ENCODE measurements at regions not wholly inside any gene's neighbourhood (a gene's known extent, or its start where the extent isn't known, plus 50 kb on each side); places are given as distances from the start of the nearest gene placed in this dataset.

- TF ChIP-seq CTCF (conservative IDR thresholded peaks at IDR 0.05; ENCODE audit: low read depth, low read length): no peak
- Histone ChIP-seq H3K4me3 (IDR thresholded peaks at IDR 0.05; ENCODE audit: insufficient read depth, low read depth, low read length) (no peak overlapping the region), H4K20me1 (ENCODE audit: insufficient read depth) (no peaks in the 10 kb centered on the region), H3K9ac (no peak overlapping the region), H2AFZ (ENCODE audit: low read depth) (no peak overlapping the region), H3K27ac (no peak overlapping the region), H3K36me3 (ENCODE audit: insufficient read depth) (no peaks in the 10 kb centered on the region), H3K4me2 (no peak overlapping the region), H3K27me3 (ENCODE audit: insufficient read depth, low read depth) (no peaks in the 10 kb centered on the region), H3K4me1 (ENCODE audit: low read depth, poor library complexity, severe bottlenecking) (no peaks in the 10 kb centered on the region), H3K79me2 (ENCODE audit: insufficient read depth, low read depth) (no peaks in the 10 kb centered on the region)
Measured at GRCh38 chr4:45102716-45103115, 376.4 kb upstream of the GNPDA2 start.

- H3K27ac ChIP-seq: no peak overlapping the region
- no peak overlapping the region for H3K4me2 ChIP-seq
- H2AFZ ChIP-seq (ENCODE audit: low read depth): no peak overlapping the region
Measured at GRCh38 chr4:45100956-45101818, 374.8 kb upstream of the GNPDA2 start.

GRCh38 chr4:45099471-45099870, 373.1 kb upstream of the GNPDA2 start:
- no peaks in the 10 kb centered on the region for H3K36me3 ChIP-seq (ENCODE audit: insufficient read depth)
- H3K79me2 ChIP-seq (ENCODE audit: insufficient read depth, low read depth): no peaks in the 10 kb centered on the region
- no peaks in the 10 kb centered on the region for H4K20me1 ChIP-seq (ENCODE audit: insufficient read depth)
- no peaks in the 10 kb centered on the region for H3K27me3 ChIP-seq (ENCODE audit: insufficient read depth, low read depth)
- H2AFZ ChIP-seq (ENCODE audit: low read depth): no peak overlapping the region
- H3K4me3 ChIP-seq (IDR thresholded peaks at IDR 0.05; ENCODE audit: insufficient read depth, low read depth, low read length): no peak overlapping the region
- no peaks in the 10 kb centered on the region for H3K4me1 ChIP-seq (ENCODE audit: low read depth, poor library complexity, severe bottlenecking)
- no peak for TF ChIP-seq CTCF (conservative IDR thresholded peaks at IDR 0.05; ENCODE audit: low read depth, low read length)
- H3K4me2 ChIP-seq: no peak overlapping the region
- no peak overlapping the region for H3K27ac ChIP-seq
- H3K9ac ChIP-seq: no peak overlapping the region

More at GRCh38 chr4:45100956-45101818, 374.8 kb upstream of the GNPDA2 start:
- H3K4me3 ChIP-seq (IDR thresholded peaks at IDR 0.05; ENCODE audit: insufficient read depth, low read depth, low read length): no peak overlapping the region
- H4K20me1 ChIP-seq (ENCODE audit: insufficient read depth): no peaks in the 10 kb centered on the region
- H3K9ac ChIP-seq: no peak overlapping the region
- H3K79me2 ChIP-seq (ENCODE audit: insufficient read depth, low read depth): no peaks in the 10 kb centered on the region
- TF ChIP-seq CTCF (conservative IDR thresholded peaks at IDR 0.05; ENCODE audit: low read depth, low read length): no peak
- no peaks in the 10 kb centered on the region for H3K36me3 ChIP-seq (ENCODE audit: insufficient read depth)
- no peaks in the 10 kb centered on the region for H3K4me1 ChIP-seq (ENCODE audit: low read depth, poor library complexity, severe bottlenecking)
- no peaks in the 10 kb centered on the region for H3K27me3 ChIP-seq (ENCODE audit: insufficient read depth, low read depth)

- no peaks in the 10 kb centered on the region for H3K79me2 ChIP-seq (ENCODE audit: insufficient read depth, low read depth)
- H2AFZ ChIP-seq (ENCODE audit: low read depth): no peak overlapping the region
- no peak for TF ChIP-seq CTCF (conservative IDR thresholded peaks at IDR 0.05; ENCODE audit: low read depth, low read length)
- H3K4me3 ChIP-seq (IDR thresholded peaks at IDR 0.05; ENCODE audit: insufficient read depth, low read depth, low read length): no peak overlapping the region
- no peaks in the 10 kb centered on the region for H3K27me3 ChIP-seq (ENCODE audit: insufficient read depth, low read depth)
- H3K4me2 ChIP-seq: no peak overlapping the region
- H3K9ac ChIP-seq: no peak overlapping the region
- H3K4me1 ChIP-seq (ENCODE audit: low read depth, poor library complexity, severe bottlenecking): no peaks in the 10 kb centered on the region
- no peaks in the 10 kb centered on the region for H4K20me1 ChIP-seq (ENCODE audit: insufficient read depth)
- H3K27ac ChIP-seq: no peak overlapping the region
- no peaks in the 10 kb centered on the region for H3K36me3 ChIP-seq (ENCODE audit: insufficient read depth)
Measured at GRCh38 chr4:45094684-45095083, 368.3 kb upstream of the GNPDA2 start.

Data from KMS-11 (cell line).